Adrenal gland (tissue), 5 donors: ENCODE measurements at regions not wholly inside any gene's neighbourhood (a gene's known extent, or its start where the extent isn't known, plus 50 kb on each side); places are given as distances from the start of the nearest gene placed in this dataset.

Experiments used
- POLR2A ChIP-seq, 2 donors: fragments of 450-650 bp; IDR thresholded peaks; one replicate each; pipeline ENCODE4 v1.6.1; 2017; ENCODE audit warnings: antibody characterized with exemption in 2 of 2, mild to moderate bottlenecking in 2 of 2, moderate library complexity in 1 of 2
- TF ChIP-seq, protein P1 (sequence below), 6 experiments: fragments of 450-650 bp in 4 of 6; fragments of 200-600 bp in 2 of 6; sonication (generic) in 1 of 6; IDR thresholded peaks; 1 replicate in 5 of 6; 2 replicates in 1 of 6; pipeline versions ENCODE4 v1.5.1 to v1.8.0; 2016 to 2021; ENCODE audit warnings: antibody characterized with exemption in 6 of 6, mild to moderate bottlenecking in 2 of 6, moderate library complexity in 1 of 6
- donor health status: DM: no; HTN: no; CAD: no.

DNA sequence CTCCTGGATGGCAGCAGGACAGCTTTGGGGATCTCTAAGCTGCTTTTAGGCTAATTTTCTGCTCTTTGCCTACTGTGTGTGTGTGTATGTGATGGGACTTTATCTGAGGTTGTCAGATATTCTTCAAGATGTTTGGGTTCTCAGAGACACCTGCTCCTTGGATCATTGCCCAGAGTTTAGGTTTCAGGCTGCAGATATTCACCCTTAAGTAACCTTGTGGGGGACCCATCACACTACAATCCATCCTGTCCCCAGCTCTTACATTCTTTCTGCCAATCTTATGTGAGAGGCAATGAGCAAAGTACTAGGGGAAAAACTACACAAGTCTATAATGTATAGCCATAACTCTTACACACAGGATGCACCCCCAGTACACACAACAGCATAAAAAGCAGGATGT lies 263.0 kb upstream of the ZWINT start:
- no peak for TF ChIP-seq POLR2A (IDR thresholded peaks at IDR 0.05)
- TF ChIP-seq, protein P1, sequence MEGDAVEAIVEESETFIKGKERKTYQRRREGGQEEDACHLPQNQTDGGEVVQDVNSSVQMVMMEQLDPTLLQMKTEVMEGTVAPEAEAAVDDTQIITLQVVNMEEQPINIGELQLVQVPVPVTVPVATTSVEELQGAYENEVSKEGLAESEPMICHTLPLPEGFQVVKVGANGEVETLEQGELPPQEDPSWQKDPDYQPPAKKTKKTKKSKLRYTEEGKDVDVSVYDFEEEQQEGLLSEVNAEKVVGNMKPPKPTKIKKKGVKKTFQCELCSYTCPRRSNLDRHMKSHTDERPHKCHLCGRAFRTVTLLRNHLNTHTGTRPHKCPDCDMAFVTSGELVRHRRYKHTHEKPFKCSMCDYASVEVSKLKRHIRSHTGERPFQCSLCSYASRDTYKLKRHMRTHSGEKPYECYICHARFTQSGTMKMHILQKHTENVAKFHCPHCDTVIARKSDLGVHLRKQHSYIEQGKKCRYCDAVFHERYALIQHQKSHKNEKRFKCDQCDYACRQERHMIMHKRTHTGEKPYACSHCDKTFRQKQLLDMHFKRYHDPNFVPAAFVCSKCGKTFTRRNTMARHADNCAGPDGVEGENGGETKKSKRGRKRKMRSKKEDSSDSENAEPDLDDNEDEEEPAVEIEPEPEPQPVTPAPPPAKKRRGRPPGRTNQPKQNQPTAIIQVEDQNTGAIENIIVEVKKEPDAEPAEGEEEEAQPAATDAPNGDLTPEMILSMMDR (IDR thresholded peaks at IDR 0.05): no peak
